Neutrophil (primary cell): ENCODE measurements at regions not wholly inside any gene's neighbourhood (a gene's known extent, or its start where the extent isn't known, plus 50 kb on each side); places are given as distances from the start of the nearest gene placed in this dataset.

Experiments
- H3K27ac ChIP-seq: fragments of 200-600 bp; sonication (generic); 2 replicates; pipeline ENCODE4 v1.5.1; 2016; ENCODE audit warnings: mild to moderate bottlenecking, moderate library complexity
- H3K27me3 ChIP-seq: fragments of 200-600 bp; sonication (generic); 2 replicates; pipeline ENCODE4 v1.6.0; 2016; ENCODE audit warnings: mild to moderate bottlenecking
- H3K36me3 ChIP-seq: fragments of 200-600 bp; sonication (generic); 2 replicates; pipeline ENCODE4 v1.5.1; 2017
- H3K4me1 ChIP-seq, 2 experiments: fragments of 200-600 bp in 1 of 2; sonication (generic) in 1 of 2; 1 replicate in 1 of 2; 2 replicates in 1 of 2; pipeline versions ENCODE4 v1.5.1 to v1.6.1; 2013 to 2016; ENCODE audit warnings: low read depth in 1 of 2, low read length in 1 of 2, mild to moderate bottlenecking in 1 of 2, moderate library complexity in 1 of 2; ENCODE audit not compliant: control insufficient read depth in 1 of 2, insufficient read depth in 1 of 2
- H3K4me3 ChIP-seq, 2 experiments: fragments of 200-600 bp in 1 of 2; sonication (generic) in 1 of 2; 1 replicate in 1 of 2; 2 replicates in 1 of 2; pipeline ENCODE4 v1.5.1; 2013 to 2016; ENCODE audit warnings: low read depth in 1 of 2, low read length in 1 of 2, mild to moderate bottlenecking in 1 of 2, moderate library complexity in 1 of 2
- H3K9me3 ChIP-seq: fragments of 200-600 bp; sonication (generic); 2 replicates; pipeline ENCODE4 v1.5.1; 2016
- CTCF ChIP-seq: fragments of 200-600 bp; sonication (generic); IDR thresholded peaks from 2 replicates; pipeline ENCODE4 v1.5.1; 2016; ENCODE audit warnings: antibody characterized with exemption

GRCh38 chr18:47341678-47342077, 90.2 kb upstream of the SKOR2 start:
- Histone ChIP-seq H3K4me3 (no peak overlapping the region), H3K4me1 (no peaks in the 10 kb centered on the region), H3K9me3 (no peaks in the 10 kb centered on the region), H3K27ac (no peak overlapping the region), H3K27me3 (no peaks in the 10 kb centered on the region), H3K36me3 (no peaks in the 10 kb centered on the region)
- no peak for TF ChIP-seq CTCF

- Histone ChIP-seq H3K27ac (no peak overlapping the region), H3K27me3 (no peaks in the 10 kb centered on the region), H3K9me3 (no peaks in the 10 kb centered on the region), H3K4me1 (no peaks in the 10 kb centered on the region), H3K4me3 (no peak overlapping the region), H3K36me3 (no peaks in the 10 kb centered on the region)
- no peak for TF ChIP-seq CTCF
Observed at GRCh38 chr18:47334966-47335365, 83.5 kb upstream of the SKOR2 start.

GRCh38 chr18:47333926-47334635, 82.6 kb upstream of the SKOR2 start:
- Histone ChIP-seq H3K4me3 (no peak overlapping the region), H3K27ac (no peak overlapping the region)
- TF ChIP-seq CTCF, result no peak

GRCh38 chr18:47331641-47332040, 80.2 kb upstream of the SKOR2 start:
- H3K27me3 ChIP-seq, result no peaks in the 10 kb centered on the region
- H3K4me1 ChIP-seq, result no peaks in the 10 kb centered on the region
- no peak for TF ChIP-seq CTCF
- H3K36me3 ChIP-seq, result no peaks in the 10 kb centered on the region
- H3K27ac ChIP-seq, result no peak overlapping the region
- no peak overlapping the region for H3K4me3 ChIP-seq
- no peaks in the 10 kb centered on the region for H3K9me3 ChIP-seq

More at GRCh38 chr18:47333926-47334635, 82.6 kb upstream of the SKOR2 start:
- H3K9me3 ChIP-seq, result no peaks in the 10 kb centered on the region
- no peaks in the 10 kb centered on the region for H3K36me3 ChIP-seq
- no peaks in the 10 kb centered on the region for H3K27me3 ChIP-seq
- no peaks in the 10 kb centered on the region for H3K4me1 ChIP-seq

GRCh38 chr18:47331026-47331425, 79.6 kb upstream of the SKOR2 start:
- Histone ChIP-seq H3K27me3 (no peaks in the 10 kb centered on the region), H3K4me1 (no peaks in the 10 kb centered on the region), H3K4me3 (no peak overlapping the region), H3K9me3 (no peaks in the 10 kb centered on the region), H3K36me3 (no peaks in the 10 kb centered on the region), H3K27ac (no peak overlapping the region)
- no peak for TF ChIP-seq CTCF
